B cell (primary cell): ENCODE measurements at regions not wholly inside any gene's neighbourhood (a gene's known extent, or its start where the extent isn't known, plus 50 kb on each side); places are given as distances from the start of the nearest gene placed in this dataset.

Experiments
- ATAC-seq: fragments of 200-7000 bp; cut with Tn5 transposase; one replicate; pipeline ENCODE4 v1.10.0; 2021; ENCODE audit warnings: low read depth, mild to moderate bottlenecking, moderate number of reproducible peaks, moderate library complexity
- CTCF ChIA-PET: fragments of 350-600 bp; sonication (Branson Sonifier 250); formaldehyde crosslinking; loops from one replicate; lab custom pipeline; 2021; ENCODE audit warnings: antibody characterized with exemption, inconsistent platforms; lab: Charles Lee
- POLR2A ChIA-PET: fragments of 350-600 bp; sonication (Branson Sonifier 250); formaldehyde crosslinking; loops from one replicate; lab custom pipeline; 2021; ENCODE audit warnings: antibody characterized with exemption; lab: Charles Lee
- DNase-seq: peaks from one replicate; pipeline ENCODE4 v3.0.0; 2013
- H2AFZ ChIP-seq: 2 replicates; pipeline ENCODE4 v1.6.1; 2012; ENCODE audit warnings: mild to moderate bottlenecking, low read depth, low read length; ENCODE audit not compliant: insufficient read depth, poor library complexity, severe bottlenecking
- H3K27ac ChIP-seq, 2 donors: 1 replicate in 1 of 2; 2 replicates in 1 of 2; pipeline ENCODE4 v1.5.1; 2012 to 2013; ENCODE audit warnings: low read length in 2 of 2, mild to moderate bottlenecking in 2 of 2, moderate library complexity in 1 of 2
- H3K27me3 ChIP-seq, 4 experiments: fragments of 200-600 bp in 1 of 4; sonication (generic) in 1 of 4; replicated peaks in 1 of 4; 1 replicate in 2 of 4; 2 replicates in 2 of 4; pipeline versions ENCODE4 v1.6.1 to v1.7.0; 2013 to 2016; ENCODE audit warnings: low read length in 3 of 4, mild to moderate bottlenecking in 2 of 4, mixed read lengths in 1 of 4, moderate library complexity in 1 of 4; ENCODE audit not compliant: insufficient read depth in 4 of 4, control insufficient read depth in 3 of 4; ENCODE audit errors: control extremely low read depth in 1 of 4
- H3K36me3 ChIP-seq, 2 experiments: replicated peaks in 1 of 2; 1 replicate in 1 of 2; 2 replicates in 1 of 2; pipeline versions ENCODE4 v1.6.1 to v1.7.1; 2013; ENCODE audit warnings: low read length in 1 of 2; ENCODE audit not compliant: insufficient read depth in 2 of 2, control insufficient read depth in 1 of 2; ENCODE audit errors: control extremely low read depth in 1 of 2, extremely low read depth in 1 of 2
- H3K4me1 ChIP-seq, 2 donors: fragments of 200-600 bp in 1 of 2; sonication (generic) in 1 of 2; 1 replicate in 1 of 2; 2 replicates in 1 of 2; pipeline versions ENCODE4 v1.5.1 to v1.6.1; 2013 to 2017; ENCODE audit warnings: low read length in 2 of 2; ENCODE audit not compliant: control insufficient read depth in 2 of 2, insufficient read depth in 2 of 2
- H3K4me2 ChIP-seq: replicated peaks from 2 replicates; pipeline ENCODE3; 2012; ENCODE audit warnings: mild to moderate bottlenecking, low read depth, low read length; ENCODE audit not compliant: poor library complexity, severe bottlenecking
- H3K4me3 ChIP-seq, 5 experiments: fragments of 200-600 bp in 1 of 5; sonication (generic) in 1 of 5; 1 replicate in 3 of 5; 2 replicates in 2 of 5; pipeline versions ENCODE4 v1.5.1 to v1.7.0; 2011 to 2016; ENCODE audit warnings: low read length in 4 of 5, mild to moderate bottlenecking in 4 of 5, low read depth in 2 of 5, control low read depth in 1 of 5, moderate library complexity in 1 of 5; ENCODE audit not compliant: insufficient read depth in 1 of 5; ENCODE audit errors: control extremely low read depth in 1 of 5, extremely low read depth in 1 of 5
- H3K79me2 ChIP-seq: fragments of 200-600 bp; sonication (generic); one replicate; pipeline ENCODE4 v1.6.0; 2016; ENCODE audit warnings: low read length; ENCODE audit not compliant: control insufficient read depth, insufficient read depth
- H3K9ac ChIP-seq: fragments of 200-600 bp; sonication (generic); 2 replicates; pipeline ENCODE4 v1.6.1; 2017; ENCODE audit warnings: mild to moderate bottlenecking, low read length, moderate library complexity
- H3K9me3 ChIP-seq, 3 donors: one replicate each; pipeline versions ENCODE4 v1.6.1 to v1.7.1; 2013; ENCODE audit warnings: low read length in 2 of 3; ENCODE audit not compliant: control insufficient read depth in 2 of 3, insufficient read depth in 1 of 3; ENCODE audit errors: control extremely low read depth in 1 of 3
- H4K20me1 ChIP-seq: 2 replicates; pipeline ENCODE4 v1.6.0; 2012; ENCODE audit warnings: mild to moderate bottlenecking, low read length; ENCODE audit not compliant: insufficient read depth, control insufficient read depth, poor library complexity, severe bottlenecking
- H3K27ac Mint-ChIP-seq: one replicate; pipeline ENCODE4 v1.8.0; 2021; ENCODE audit warnings: mixed read lengths
- H3K27me3 Mint-ChIP-seq: one replicate; pipeline ENCODE4 v1.8.0; 2021; ENCODE audit warnings: mixed read lengths
- H3K4me1 Mint-ChIP-seq: one replicate; pipeline ENCODE4 v1.8.0; 2021; ENCODE audit warnings: mixed read lengths
- H3K4me3 Mint-ChIP-seq: one replicate; pipeline ENCODE4 v1.8.0; 2021; ENCODE audit warnings: mixed read lengths
- H3K9me3 Mint-ChIP-seq: one replicate; pipeline ENCODE4 v1.8.0; 2022; ENCODE audit warnings: mixed read lengths; ENCODE audit not compliant: insufficient read depth
- EZH2 ChIP-seq: IDR thresholded peaks from 2 replicates; pipeline ENCODE4 v1.6.1; 2012; ENCODE audit warnings: borderline replicate concordance, low read depth, mild to moderate bottlenecking, moderate library complexity, low read length; ENCODE audit not compliant: insufficient read depth, poor library complexity, severe bottlenecking
- WGBS: methylation state at CpG from one replicate; pipeline ENCODE4 v1.1.5; 2013; ENCODE audit warnings: missing lambda C conversion rate; ENCODE audit not compliant: insufficient coverage; 5-methylcytosine and 5-hydroxymethylcytosine counted together
- intact Hi-C: fragments of 100-400 bp; cut with micrococcal nuclease; formaldehyde crosslinking; loops from one replicate; pipeline ENCODE4 v1.10.0; 2022
- TF ChIP-seq, protein P1 (sequence below): fragments of 200-600 bp; IDR thresholded peaks from one replicate; pipeline ENCODE4 v1.8.0; 2022; ENCODE audit warnings: antibody characterized with exemption, mild to moderate bottlenecking

DNA sequence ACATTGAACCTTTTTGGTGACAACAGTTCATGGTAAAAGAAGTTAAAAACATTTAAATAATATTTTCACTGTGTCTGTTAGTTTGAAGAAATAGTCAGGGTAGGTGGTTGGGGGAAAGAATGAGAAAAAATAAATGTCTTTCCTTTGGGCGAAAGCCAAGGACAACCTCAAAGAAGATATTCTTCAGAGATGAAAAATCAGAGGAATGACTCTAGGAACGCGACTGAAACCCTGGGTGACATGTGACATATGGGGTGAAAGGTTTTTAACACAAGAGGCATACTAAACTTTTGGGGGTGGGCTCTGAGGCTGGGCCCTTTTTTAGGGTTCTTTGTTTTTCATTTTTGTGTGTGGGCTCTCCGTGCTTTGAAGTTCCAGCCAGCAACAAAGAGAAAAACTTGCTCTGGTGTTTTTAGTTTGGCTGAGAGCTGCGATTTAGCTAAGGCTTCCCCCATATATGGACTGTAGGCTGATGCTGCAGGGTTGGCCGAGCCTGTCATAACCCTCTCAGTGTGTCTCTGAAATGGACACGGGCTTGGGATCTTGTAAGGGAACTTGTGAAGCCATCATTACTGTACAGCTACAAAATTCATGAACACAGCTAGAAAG, 610.1 kb upstream of the ARID1B start:
- POLR2A ChIA-PET, result no interaction called here
- TF ChIP-seq, protein P1, sequence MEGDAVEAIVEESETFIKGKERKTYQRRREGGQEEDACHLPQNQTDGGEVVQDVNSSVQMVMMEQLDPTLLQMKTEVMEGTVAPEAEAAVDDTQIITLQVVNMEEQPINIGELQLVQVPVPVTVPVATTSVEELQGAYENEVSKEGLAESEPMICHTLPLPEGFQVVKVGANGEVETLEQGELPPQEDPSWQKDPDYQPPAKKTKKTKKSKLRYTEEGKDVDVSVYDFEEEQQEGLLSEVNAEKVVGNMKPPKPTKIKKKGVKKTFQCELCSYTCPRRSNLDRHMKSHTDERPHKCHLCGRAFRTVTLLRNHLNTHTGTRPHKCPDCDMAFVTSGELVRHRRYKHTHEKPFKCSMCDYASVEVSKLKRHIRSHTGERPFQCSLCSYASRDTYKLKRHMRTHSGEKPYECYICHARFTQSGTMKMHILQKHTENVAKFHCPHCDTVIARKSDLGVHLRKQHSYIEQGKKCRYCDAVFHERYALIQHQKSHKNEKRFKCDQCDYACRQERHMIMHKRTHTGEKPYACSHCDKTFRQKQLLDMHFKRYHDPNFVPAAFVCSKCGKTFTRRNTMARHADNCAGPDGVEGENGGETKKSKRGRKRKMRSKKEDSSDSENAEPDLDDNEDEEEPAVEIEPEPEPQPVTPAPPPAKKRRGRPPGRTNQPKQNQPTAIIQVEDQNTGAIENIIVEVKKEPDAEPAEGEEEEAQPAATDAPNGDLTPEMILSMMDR, result no peak
- TF ChIP-seq EZH2, result no peak
- Mint-ChIP-seq H3K27ac (peak overlapping the region; percentile 65), H3K4me1 (peaks cover 34% of the 10 kb centered on the region), H3K4me3 (peak overlapping the region; percentile 69), H3K9me3 (no peaks in the 10 kb centered on the region), H3K27me3 (no peaks in the 10 kb centered on the region)
- H3K79me2 ChIP-seq, result no peaks in the 10 kb centered on the region
- peak overlapping the region in 2 of 5 experiments; percentile 5 to 18 for H3K4me3 ChIP-seq
- H3K27me3 ChIP-seq, result peaks cover 0 to 3% (median 0%) of the 10 kb centered on the region in 4 experiments
- CTCF ChIA-PET, result no interaction called here
- peak overlapping the region; percentile 66 for H2AFZ ChIP-seq
- no peaks in the 10 kb centered on the region for H4K20me1 ChIP-seq
- no peak overlapping the region for H3K27ac ChIP-seq
- no peak for DNase-seq
- H3K4me1 ChIP-seq, result peaks cover 25 to 27% of the 10 kb centered on the region in 2 donors
- no peaks in the 10 kb centered on the region for H3K36me3 ChIP-seq
- WGBS, result 79% methylated on average over 5 of the region's 7 CpGs
- peak overlapping the region; percentile 39 for H3K9ac ChIP-seq
- intact Hi-C loops, result no loop called here
- ATAC-seq, result no peak
- no peaks in the 10 kb centered on the region for H3K9me3 ChIP-seq
- peak overlapping the region; percentile 55 for H3K4me2 ChIP-seq

GRCh38 chr6:156166093-156166492, 611.1 kb upstream of the ARID1B start:
- Histone ChIP-seq H3K36me3 (no peaks in the 10 kb centered on the region), H3K4me1 (peaks cover 25 to 27% of the 10 kb centered on the region in 2 donors), H4K20me1 (no peaks in the 10 kb centered on the region), H3K4me2 (no peak overlapping the region), H3K27ac (no peak overlapping the region), H3K9me3 (no peaks in the 10 kb centered on the region), H2AFZ (no peak overlapping the region), H3K79me2 (no peaks in the 10 kb centered on the region), H3K4me3 (no peak overlapping the region), H3K9ac (no peak overlapping the region), H3K27me3 (peaks cover 0 to 3% (median 0%) of the 10 kb centered on the region in 4 experiments)
- ChIA-PET POLR2A (no interaction called here), CTCF (interaction anchor here (0.8 kb wide), 1 partner anchor 9 kb away, joined by 3 read pairs; no protein-coding TSS in a partner anchor)
- Mint-ChIP-seq H3K9me3 (no peaks in the 10 kb centered on the region), H3K4me3 (no peak overlapping the region), H3K27ac (no peak overlapping the region), H3K27me3 (no peaks in the 10 kb centered on the region), H3K4me1 (peaks cover 37% of the 10 kb centered on the region)
- DNase-seq (no peak), ATAC-seq (no peak)
- TF ChIP-seq, protein P1, result no peak
- TF ChIP-seq EZH2, result no peak
- intact Hi-C loops, result no loop called here
- WGBS, result no CpG with 5 or more reads among the region's 4 CpGs
